H1 (cell line): ENCODE measurements at regions not wholly inside any gene's neighbourhood (a gene's known extent, or its start where the extent isn't known, plus 50 kb on each side); places are given as distances from the start of the nearest gene placed in this dataset.

Experiments used
- CTCF ChIA-PET: fragments of 300-600 bp; sonication (Branson Sonifier 250); formaldehyde crosslinking; loops from one replicate; lab custom pipeline; 2021; ENCODE audit not compliant: partially characterized antibody; lab: Charles Lee
- POLR2A ChIA-PET: fragments of 300-600 bp; sonication (Branson Sonifier 250); formaldehyde crosslinking; loops from one replicate; lab custom pipeline; 2021; ENCODE audit warnings: inconsistent platforms; ENCODE audit not compliant: partially characterized antibody; lab: Charles Lee
- DNase-seq, 2 experiments: peaks; one replicate each; pipeline versions ENCODE4 v3.0.0 to v3.0.0-alpha.2; 2010 to 2022; ENCODE audit warnings: low spot score in 2 of 2, low read depth in 1 of 2, mixed read lengths in 1 of 2
- FAIRE-seq: peaks from 2 replicates; lab custom pipeline; 2011; peaks lifted over from hg19 to GRCh38; lab: Jason Lieb, UNC
- H2AFZ ChIP-seq: 2 replicates; pipeline ENCODE4 v1.8.1; 2012; ENCODE audit warnings: low read length, inconsistent platforms
- H2AK5ac ChIP-seq: 2 replicates; pipeline ENCODE4 v1.6.1; 2013; ENCODE audit warnings: low read depth, low read length
- H2BK120ac ChIP-seq: replicated peaks from 2 replicates; pipeline ENCODE3; 2013; ENCODE audit warnings: low read depth, low read length, inconsistent platforms
- H2BK12ac ChIP-seq: 2 replicates; pipeline ENCODE4 v1.6.1; 2013; ENCODE audit warnings: low read depth, low read length
- H2BK15ac ChIP-seq: 2 replicates; pipeline ENCODE4 v1.6.1; 2013; ENCODE audit warnings: low read length
- H2BK20ac ChIP-seq: 2 replicates; pipeline ENCODE4 v1.6.1; 2013; ENCODE audit warnings: low read length
- H2BK5ac ChIP-seq: 2 replicates; pipeline ENCODE4 v1.6.1; 2013; ENCODE audit warnings: low read depth, low read length
- H3K14ac ChIP-seq: 2 replicates; pipeline ENCODE4 v1.6.1; 2013; ENCODE audit warnings: inconsistent platforms; ENCODE audit not compliant: insufficient read length
- H3K18ac ChIP-seq: 2 replicates; pipeline ENCODE4 v1.6.1; 2013; ENCODE audit warnings: low read length; ENCODE audit errors: extremely low read depth
- H3K23ac ChIP-seq: 2 replicates; pipeline ENCODE4 v1.6.1; 2013; ENCODE audit warnings: inconsistent platforms; ENCODE audit not compliant: insufficient read length
- H3K23me2 ChIP-seq: 2 replicates; pipeline ENCODE4 v1.6.1; 2013; ENCODE audit warnings: low read depth, low read length
- H3K27ac ChIP-seq: 2 replicates; pipeline ENCODE4 v1.6.1; 2011; ENCODE audit warnings: low read depth, low read length, inconsistent platforms
- H3K27me3 ChIP-seq, 4 experiments: replicated peaks in 1 of 4; 1 replicate in 1 of 4; 2 replicates in 3 of 4; pipeline versions ENCODE4 v1.6.1 to v1.8.1; 2011 to 2013; ENCODE audit warnings: low read length in 3 of 4, mild to moderate bottlenecking in 3 of 4, inconsistent platforms in 2 of 4, mixed read lengths in 2 of 4, moderate library complexity in 1 of 4; ENCODE audit not compliant: control insufficient read depth in 3 of 4, insufficient read depth in 3 of 4; ENCODE audit errors: extremely low read depth in 1 of 4
- H3K36me3 ChIP-seq, 4 experiments: 2 replicates each; pipeline versions ENCODE4 v1.6.1 to v1.8.1; 2011 to 2013; ENCODE audit warnings: mild to moderate bottlenecking in 4 of 4, low read length in 3 of 4, moderate library complexity in 2 of 4, control low read depth in 1 of 4, inconsistent platforms in 1 of 4; ENCODE audit not compliant: insufficient read depth in 4 of 4, control insufficient read depth in 2 of 4
- H3K4ac ChIP-seq: replicated peaks from 2 replicates; pipeline ENCODE3; 2013; ENCODE audit warnings: low read length, low read depth, mixed read lengths, inconsistent platforms; ENCODE audit not compliant: insufficient read length
- H3K4me1 ChIP-seq, 4 experiments: replicated peaks in 1 of 4; 1 replicate in 1 of 4; 2 replicates in 3 of 4; pipeline versions ENCODE4 v1.6.1 to v1.8.1; 2011 to 2013; ENCODE audit warnings: low read length in 3 of 4, inconsistent platforms in 2 of 4, mixed read lengths in 1 of 4; ENCODE audit not compliant: insufficient read depth in 4 of 4, control insufficient read depth in 3 of 4
- H3K4me2 ChIP-seq, 2 experiments: 2 replicates each; pipeline versions ENCODE4 v1.6.1 to v1.8.1; 2011 to 2013; ENCODE audit warnings: low read depth in 2 of 2, low read length in 2 of 2, control low read depth in 1 of 2, inconsistent platforms in 1 of 2, mild to moderate bottlenecking in 1 of 2; ENCODE audit not compliant: insufficient read depth in 1 of 2
- H3K4me3 ChIP-seq, 4 experiments: fragments of 200-600, 300-600 bp in 1 of 4; sonication (generic), shearing (Covaris generic), sonication (Bioruptor Twin) in 1 of 4; 2 replicates each; pipeline versions ENCODE4 v1.5.1 to v1.8.1; 2011 to 2016; ENCODE audit warnings: low read length in 4 of 4, low read depth in 3 of 4, control low read depth in 2 of 4, inconsistent platforms in 2 of 4, mild to moderate bottlenecking in 2 of 4, mixed read lengths in 1 of 4, moderate library complexity in 1 of 4; ENCODE audit not compliant: insufficient read depth in 2 of 4; ENCODE audit errors: extremely low read depth in 1 of 4
- H3K56ac ChIP-seq: replicated peaks from 2 replicates; pipeline ENCODE3; 2013; ENCODE audit warnings: low read depth, mild to moderate bottlenecking, mixed read lengths, low read length, inconsistent platforms; ENCODE audit not compliant: insufficient read length
- H3K79me1 ChIP-seq: 2 replicates; pipeline ENCODE4 v1.6.1; 2013; ENCODE audit warnings: low read depth, low read length, control low read depth
- H3K79me2 ChIP-seq, 2 experiments: 2 replicates each; pipeline versions ENCODE4 v1.6.1 to v1.8.1; 2012 to 2013; ENCODE audit warnings: low read length in 2 of 2, mild to moderate bottlenecking in 2 of 2, inconsistent platforms in 1 of 2; ENCODE audit not compliant: insufficient read depth in 2 of 2, control insufficient read depth in 1 of 2
- H3K9ac ChIP-seq, 4 experiments: replicated peaks in 1 of 4; 1 replicate in 1 of 4; 2 replicates in 3 of 4; pipeline versions ENCODE4 v1.6.1 to v1.8.1; 2011 to 2013; ENCODE audit warnings: low read depth in 3 of 4, low read length in 3 of 4, control low read depth in 2 of 4, mild to moderate bottlenecking in 2 of 4, moderate library complexity in 2 of 4, inconsistent platforms in 1 of 4; ENCODE audit errors: extremely low read depth in 1 of 4
- H3K9me3 ChIP-seq, 2 experiments: 2 replicates each; pipeline versions ENCODE4 v1.6.1 to v1.8.1; 2012 to 2013; ENCODE audit warnings: mild to moderate bottlenecking in 2 of 2, moderate library complexity in 2 of 2, control low read depth in 1 of 2, inconsistent platforms in 1 of 2, low read depth in 1 of 2, low read length in 1 of 2, mixed read lengths in 1 of 2; ENCODE audit not compliant: insufficient read depth in 2 of 2
- H4K20me1 ChIP-seq, 2 experiments: replicated peaks in 1 of 2; 2 replicates each; pipeline versions ENCODE3 to v1.8.1; 2011 to 2013; ENCODE audit warnings: inconsistent platforms in 2 of 2, low read length in 2 of 2, mild to moderate bottlenecking in 1 of 2; ENCODE audit not compliant: insufficient read depth in 2 of 2, control insufficient read depth in 1 of 2
- H4K5ac ChIP-seq: 2 replicates; pipeline ENCODE4 v1.6.1; 2013; ENCODE audit warnings: low read length, low read depth, mixed read lengths, inconsistent platforms; ENCODE audit not compliant: insufficient read length
- H4K8ac ChIP-seq: 2 replicates; pipeline ENCODE4 v1.8.0; 2013; ENCODE audit warnings: mild to moderate bottlenecking, moderate library complexity, low read length, inconsistent platforms; ENCODE audit not compliant: insufficient read depth; ENCODE audit errors: extremely low read depth
- H4K91ac ChIP-seq: replicated peaks from 2 replicates; pipeline ENCODE3; 2013; ENCODE audit warnings: low read length, mixed read lengths, inconsistent platforms; ENCODE audit not compliant: insufficient read length
- BACH1 ChIP-seq: IDR thresholded peaks from 2 replicates; pipeline ENCODE4 v1.6.1; 2012; ENCODE audit warnings: low read length, improper control_type of control experiment
- BCL11A ChIP-seq, 2 experiments: IDR thresholded peaks; one replicate each; pipeline ENCODE4 v1.6.1; 2011; ENCODE audit warnings: low read depth in 2 of 2, low read length in 2 of 2, mild to moderate bottlenecking in 2 of 2
- CREB1 ChIP-seq: IDR thresholded peaks from 2 replicates; pipeline ENCODE4 v1.6.1; 2012; ENCODE audit warnings: inconsistent platforms
- EZH2 ChIP-seq: fragments of 200-600 bp; sonication (generic); IDR thresholded peaks from 2 replicates; pipeline ENCODE4 v1.7.1; 2012; ENCODE audit warnings: low read depth, mild to moderate bottlenecking, moderate library complexity, low read length, inconsistent platforms; ENCODE audit not compliant: severe bottlenecking
- GTF2F1 ChIP-seq: IDR thresholded peaks from 2 replicates; pipeline ENCODE4 v1.6.1; 2012; ENCODE audit warnings: low read depth, low read length, improper control_type of control experiment, borderline replicate concordance
- HDAC6 ChIP-seq: IDR thresholded peaks from one replicate; pipeline ENCODE4 v1.7.1; 2012; ENCODE audit warnings: low read depth, mild to moderate bottlenecking, inconsistent platforms, low read length, moderate library complexity
- KDM4A ChIP-seq: IDR thresholded peaks from one replicate; pipeline ENCODE4 v1.7.1; 2012; ENCODE audit warnings: low read depth, mild to moderate bottlenecking, moderate library complexity, low read length, inconsistent platforms; ENCODE audit not compliant: severe bottlenecking
- SP4 ChIP-seq: IDR thresholded peaks from 2 replicates; pipeline ENCODE4 v1.6.1; 2012; ENCODE audit warnings: low read length, inconsistent platforms
- SRF ChIP-seq: IDR thresholded peaks from 2 replicates; pipeline ENCODE4 v1.6.1; 2011; ENCODE audit warnings: mild to moderate bottlenecking, low read depth, low read length, moderate library complexity
- WGBS, 2 experiments: shearing (Covaris generic) in 1 of 2; methylation state at CpG; one replicate each; pipeline versions ENCODE4 v1.1.6 to v1.1.7; 2013 to 2015; ENCODE audit warnings: low lambda C conversion rate in 2 of 2, mixed read lengths in 2 of 2, inconsistent platforms in 1 of 2, low coverage in 1 of 2, missing lambda C conversion rate in 1 of 2; ENCODE audit not compliant: insufficient replicate concordance in 2 of 2, insufficient coverage in 1 of 2, insufficient read length in 1 of 2; ENCODE audit errors: extremely low coverage in 1 of 2, missing lambda C conversion rate in 1 of 2; 5-methylcytosine and 5-hydroxymethylcytosine counted together

- H2BK20ac ChIP-seq: no peak overlapping the region
- no peak overlapping the region for H2BK5ac ChIP-seq
- H3K36me3 ChIP-seq: no peaks in the 10 kb centered on the region
- H4K91ac ChIP-seq: no peak overlapping the region
- H3K79me1 ChIP-seq: no peaks in the 10 kb centered on the region
- TF ChIP-seq BCL11A (IDR thresholded peaks at IDR 0.05; ENCODE audit: low read depth in 2 of 2, low read length in 2 of 2): no peak
- no peak for TF ChIP-seq CREB1
- TF ChIP-seq GTF2F1: no peak
- TF ChIP-seq HDAC6: no peak
- TF ChIP-seq KDM4A: no peak
- no peak for TF ChIP-seq SRF
- TF ChIP-seq EZH2: no peak
- no peak for TF ChIP-seq BACH1
- no peak for TF ChIP-seq SP4
- H2AFZ ChIP-seq: no peak overlapping the region
- H3K27ac ChIP-seq: no peak overlapping the region
- ChIA-PET POLR2A (no interaction called here), CTCF (interaction anchor here (0.6 kb wide), 1 partner anchor 310 kb away, joined by 3 read pairs; no protein-coding TSS in a partner anchor)
- H3K4ac ChIP-seq: no peak overlapping the region
- no peaks in the 10 kb centered on the region for H3K9me3 ChIP-seq
- no peak overlapping the region for H2BK15ac ChIP-seq
- H2BK120ac ChIP-seq: no peak overlapping the region
- no peak overlapping the region for H3K56ac ChIP-seq
- H4K5ac ChIP-seq: no peak overlapping the region
- no peaks in the 10 kb centered on the region for H3K27me3 ChIP-seq
- no peak for DNase-seq
- no peak overlapping the region for H2AK5ac ChIP-seq
- no peaks in the 10 kb centered on the region for H3K4me1 ChIP-seq
- H2BK12ac ChIP-seq: no peak overlapping the region
- no peaks in the 10 kb centered on the region for H4K20me1 ChIP-seq
- H3K23ac ChIP-seq: no peak overlapping the region
- H3K4me3 ChIP-seq: no peak overlapping the region
- no peak overlapping the region for H3K18ac ChIP-seq
- H3K4me2 ChIP-seq: no peak overlapping the region
- H3K79me2 ChIP-seq: no peaks in the 10 kb centered on the region
- FAIRE-seq: no peak
- no peak overlapping the region for H3K14ac ChIP-seq
- H4K8ac ChIP-seq: no peak overlapping the region
- 80% methylated on average over 2 of the region's 2 CpGs; no CpG with 5 or more reads in 1 of the 2 experiments for WGBS, 2 experiments
- H3K23me2 ChIP-seq: no peaks in the 10 kb centered on the region
- no peak overlapping the region for H3K9ac ChIP-seq
Observed at GRCh38 chr2:129087133-129087813, 768.6 kb upstream of the HS6ST1 start.
